Fibroblast of upper back skin (primary cell): ENCODE measurements at regions not wholly inside any gene's neighbourhood (a gene's known extent, or its start where the extent isn't known, plus 50 kb on each side); places are given as distances from the start of the nearest gene placed in this dataset.

Experiments used
- DNase-seq: peaks from one replicate; pipeline ENCODE4 v3.0.0-alpha.2; 2013

DNA sequence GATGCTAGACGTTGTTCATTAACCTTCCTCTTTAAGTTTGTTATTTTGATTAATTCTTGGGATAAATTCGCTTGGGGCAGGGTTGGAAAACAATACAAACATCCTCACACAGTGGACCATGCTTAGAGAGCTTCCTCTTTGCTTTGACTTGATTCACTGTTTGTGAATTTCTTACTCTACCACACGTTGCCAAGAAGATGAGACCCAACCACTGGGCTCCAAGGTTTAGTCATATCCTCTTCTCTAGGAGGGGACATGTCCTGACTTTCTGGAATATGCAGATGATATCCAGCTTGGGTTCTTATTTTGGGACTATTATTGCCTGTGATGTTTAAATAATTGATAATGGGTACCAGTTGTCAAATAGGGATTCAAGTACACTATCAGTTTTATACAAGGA, 428.2 kb downstream of the ATP23 start:
- DNase-seq = no peak

DNA sequence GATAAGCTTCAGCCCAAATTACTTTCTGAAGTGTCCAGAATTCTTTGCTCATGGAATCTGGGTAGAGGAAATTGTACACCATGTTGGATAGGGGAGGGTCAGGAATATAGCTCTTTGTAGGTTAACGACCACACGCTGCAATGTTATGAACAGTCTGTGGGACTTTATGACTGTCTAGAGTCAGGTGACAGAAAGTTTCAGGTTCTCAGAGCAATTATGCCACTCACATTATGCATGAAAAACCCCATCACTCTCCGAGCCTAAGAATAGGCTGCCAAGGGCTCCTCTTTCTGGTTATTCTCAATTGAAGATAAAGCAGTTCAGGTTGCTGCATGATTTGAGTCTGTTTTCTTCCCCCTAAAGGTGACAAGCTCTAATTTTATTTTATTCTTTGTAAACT, 430.9 kb downstream of the ATP23 start:
- no peak for DNase-seq

- peak; percentile 77 for DNase-seq
Measured at GRCh38 chr12:58378028-58378427, 436.7 kb downstream of the ATP23 start.

DNA sequence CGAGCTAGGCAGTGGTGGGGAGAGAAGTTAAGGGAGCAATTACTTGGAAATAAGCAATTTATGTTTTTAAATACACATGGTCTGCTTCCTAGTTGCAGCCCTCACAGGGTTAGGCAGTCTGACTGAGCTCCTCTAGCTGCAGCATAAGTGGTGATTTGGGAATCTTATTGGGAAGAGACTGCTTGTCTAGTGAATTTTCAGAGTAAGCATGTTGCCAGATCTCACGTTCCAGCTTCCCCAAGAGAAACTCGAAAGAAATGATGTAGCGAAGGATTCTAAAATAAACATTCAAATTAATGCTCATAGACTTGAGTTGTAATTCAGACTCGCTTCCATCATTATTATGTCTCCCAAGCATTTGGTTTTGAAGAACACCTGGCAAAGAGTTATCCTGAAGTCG, 440.2 kb downstream of the ATP23 start:
- no peak for DNase-seq

GRCh38 chr12:58384196-58384595, 442.8 kb downstream of the ATP23 start:
- no peak for DNase-seq

DNA sequence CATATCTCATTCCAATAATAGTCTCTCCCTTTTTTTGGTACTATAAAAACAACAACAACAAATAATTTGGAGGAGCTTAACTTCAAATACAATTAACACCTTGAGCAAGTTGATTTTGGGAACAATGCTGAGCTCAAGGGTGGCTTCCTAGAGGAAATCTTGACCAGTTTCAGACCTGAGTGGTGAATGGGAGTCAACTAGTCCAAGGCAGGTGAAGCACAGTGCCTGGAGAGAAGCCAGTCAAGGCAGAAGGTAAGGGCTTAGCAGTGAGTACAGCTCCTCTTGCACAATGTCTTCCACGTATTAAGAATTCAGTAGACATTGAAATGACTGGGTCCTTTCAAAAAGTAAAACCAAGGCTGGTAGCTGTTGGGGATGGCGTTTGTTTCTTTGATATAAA, 444.8 kb downstream of the ATP23 start:
- no peak for DNase-seq

- peak; percentile 59 for DNase-seq
Measured at GRCh38 chr12:58387199-58387598, 445.8 kb downstream of the ATP23 start.

GRCh38 chr12:58388261-58388660, 446.9 kb downstream of the ATP23 start:
- peak; percentile 73 for DNase-seq

DNA sequence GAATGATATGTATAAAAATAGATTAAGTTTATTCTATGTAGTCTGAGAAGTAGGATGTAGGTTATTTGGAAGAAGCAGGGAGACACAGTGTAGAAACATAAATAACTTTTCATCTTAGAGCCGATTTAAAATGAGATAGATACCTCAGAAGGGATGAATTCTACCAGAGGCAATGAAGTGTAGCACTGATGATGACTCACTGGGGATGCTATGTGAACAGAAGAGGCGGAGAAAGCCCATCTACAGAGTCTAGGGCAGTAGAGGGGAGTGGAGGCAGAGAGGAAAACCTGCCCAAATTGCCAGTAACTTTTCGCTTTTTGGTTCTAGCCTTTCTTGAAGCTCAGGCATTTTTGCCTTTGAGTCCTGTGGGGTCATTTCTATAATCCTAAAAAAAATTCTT, 451.8 kb downstream of the ATP23 start:
- DNase-seq = peak; percentile 40

- no peak for DNase-seq
Measured at GRCh38 chr12:58395056-58395455, 453.7 kb downstream of the ATP23 start.

DNA sequence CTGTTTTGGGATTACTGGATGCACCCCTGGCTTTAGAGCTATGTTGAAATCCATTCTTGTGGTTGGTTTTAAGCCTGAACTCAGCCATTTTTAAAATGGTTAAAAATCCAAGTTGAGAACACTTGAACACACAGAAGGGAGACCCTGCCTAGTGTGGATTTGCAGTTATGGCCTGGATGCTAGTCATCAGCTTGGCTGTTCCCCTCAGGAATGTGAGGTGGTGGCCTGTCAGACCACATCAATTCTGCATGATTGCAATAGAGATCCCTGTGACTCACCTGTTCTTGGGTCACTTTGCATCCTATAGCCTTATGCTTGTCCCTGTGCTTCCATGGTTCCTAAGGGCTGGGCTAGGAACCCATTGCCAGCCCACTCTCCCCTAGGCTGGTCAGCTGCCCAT, 454.1 kb downstream of the ATP23 start:
- DNase-seq = peak; percentile 74

DNA sequence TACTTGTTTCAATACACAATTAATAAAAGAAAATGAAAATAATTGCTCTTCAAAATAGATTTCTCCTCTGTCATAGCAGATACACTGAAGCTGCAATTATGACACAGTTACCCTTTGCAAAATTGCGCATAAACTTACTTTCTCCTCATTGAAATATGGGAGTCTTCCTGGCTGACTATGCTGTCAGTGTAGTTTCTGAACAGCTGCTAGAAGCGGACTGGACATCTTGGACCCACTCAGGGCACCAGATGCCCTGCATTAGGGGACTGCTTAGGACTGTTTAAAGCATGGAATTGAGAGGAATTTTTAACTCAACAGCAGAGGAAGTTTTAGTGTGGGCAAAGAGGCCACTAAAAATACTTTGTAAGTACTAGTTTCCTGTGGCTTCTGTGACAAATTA, 454.9 kb downstream of the ATP23 start:
- DNase-seq = no peak

DNA sequence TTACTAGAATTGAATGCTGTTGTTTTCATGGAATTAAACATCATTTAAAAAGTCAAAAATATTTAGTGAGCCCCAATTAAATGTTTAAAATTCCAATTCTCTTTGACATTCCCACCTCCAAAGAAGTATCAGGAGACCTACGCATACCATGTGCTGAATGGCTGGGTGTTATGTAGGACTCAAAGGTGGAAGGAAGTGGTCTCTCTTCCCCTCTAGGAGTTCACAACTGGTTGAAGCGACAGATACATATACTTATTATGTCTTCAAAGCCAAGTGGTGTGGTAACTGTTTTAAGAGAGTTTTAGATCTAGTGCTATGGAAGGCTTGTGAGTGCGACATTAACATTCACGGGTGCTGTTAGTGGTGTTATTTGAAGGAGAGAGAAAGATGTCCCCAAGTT, 464.0 kb downstream of the ATP23 start:
- DNase-seq = no peak

DNA sequence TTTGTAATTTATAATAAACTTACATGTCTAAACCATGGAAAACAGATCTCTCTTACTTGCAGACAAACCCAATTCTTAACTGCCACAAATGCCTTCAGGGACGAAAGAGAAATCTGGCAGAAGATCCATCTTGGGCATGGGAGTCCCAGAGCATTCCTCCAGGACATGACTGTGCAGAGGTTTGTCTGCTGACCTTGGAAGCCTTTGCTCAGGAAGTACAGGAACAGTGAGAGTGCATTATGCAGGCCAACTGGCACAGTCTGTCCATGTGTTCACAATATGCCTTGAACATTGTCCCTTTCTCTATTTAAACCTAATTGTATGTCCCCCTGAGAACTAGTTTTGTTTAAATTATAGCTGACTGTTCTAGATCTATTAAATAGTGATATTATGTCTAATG, 467.1 kb downstream of the ATP23 start:
- DNase-seq = no peak

GRCh38 chr12:58412461-58413060, 471.2 kb downstream of the ATP23 start:
- DNase-seq = no peak

DNA sequence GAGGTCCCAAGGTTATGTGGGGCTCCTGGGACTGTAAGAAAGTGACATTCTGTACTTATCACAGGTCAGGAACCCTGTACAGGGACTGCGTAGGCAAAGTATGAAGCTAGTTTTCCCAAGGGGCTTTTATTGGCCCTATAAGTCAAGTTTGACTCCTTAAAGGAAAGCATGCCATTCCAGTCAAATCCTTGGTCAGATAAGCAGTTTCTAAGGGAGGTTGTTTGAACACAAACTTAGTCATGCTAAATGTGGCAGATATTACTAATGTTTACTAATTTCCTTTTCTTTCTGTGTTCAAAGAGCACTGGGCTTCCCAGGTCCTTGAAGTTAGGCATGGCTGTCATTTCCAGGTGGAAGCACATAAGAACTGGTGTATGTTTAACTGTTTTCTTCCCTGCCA, 472.4 kb downstream of the ATP23 start:
- DNase-seq = peak; percentile 57

DNA sequence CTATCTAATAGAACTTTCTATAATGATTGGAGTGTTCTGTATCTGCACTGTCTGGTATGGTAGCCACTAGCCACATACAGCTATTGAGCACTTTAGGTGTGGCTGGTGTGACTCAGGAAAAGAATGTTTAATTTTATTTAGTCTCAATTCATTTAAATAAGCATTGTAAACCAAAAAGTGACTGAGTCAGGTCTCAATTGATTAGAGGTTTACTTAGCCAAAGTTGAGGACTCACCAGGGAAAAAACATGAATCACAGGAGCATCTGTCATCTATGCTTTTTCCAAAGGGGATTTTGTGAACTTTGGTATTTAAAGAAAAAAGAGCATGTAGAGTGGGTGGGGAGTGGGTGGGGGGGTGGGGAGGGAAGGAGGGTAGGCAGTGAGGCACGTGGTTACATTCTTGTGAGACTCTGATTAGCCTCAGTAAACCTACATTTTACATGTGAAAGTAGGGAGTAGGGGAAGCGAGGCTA, 473.1 kb downstream of the ATP23 start:
- peak; percentile 86 for DNase-seq

DNA sequence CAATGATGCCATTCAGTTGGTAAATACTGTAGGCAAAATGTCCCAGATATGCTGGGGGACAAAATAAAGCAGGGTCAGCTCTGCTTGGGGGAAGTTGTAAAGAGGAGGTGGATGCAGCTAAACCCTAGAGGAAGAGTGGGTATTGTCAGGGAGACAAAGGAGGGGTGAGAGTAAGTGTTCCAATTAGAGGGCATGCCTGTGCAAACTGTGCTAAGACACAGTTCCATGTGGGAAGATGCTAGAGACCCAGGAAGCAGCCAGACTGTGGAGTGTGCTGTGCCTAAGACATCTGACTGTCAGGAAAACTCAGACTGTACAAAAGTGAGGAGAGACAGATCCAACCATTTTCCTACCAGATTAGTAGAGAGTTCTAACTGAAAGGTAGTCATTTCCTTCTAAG, 474.3 kb downstream of the ATP23 start:
- no peak for DNase-seq

DNA sequence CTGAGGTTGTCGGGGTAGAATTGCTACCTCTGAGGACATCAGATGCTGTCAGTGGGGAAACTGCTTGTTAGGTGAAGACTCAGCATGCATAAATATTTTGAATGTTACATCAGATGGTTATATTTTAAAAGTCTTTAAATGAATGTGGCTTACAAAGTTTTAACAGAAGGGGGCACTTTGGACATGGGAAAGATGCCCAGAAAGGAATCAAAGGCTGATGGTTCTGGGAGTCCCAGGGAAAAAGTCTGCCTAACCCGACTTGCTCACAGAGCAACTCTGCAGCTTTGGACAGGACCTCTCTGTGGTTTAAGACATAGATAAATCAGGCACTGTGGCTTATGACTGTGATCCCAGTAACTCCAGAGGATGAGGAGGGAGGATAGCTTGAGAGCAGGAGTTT, 474.9 kb downstream of the ATP23 start:
- peak; percentile 94 for DNase-seq

DNA sequence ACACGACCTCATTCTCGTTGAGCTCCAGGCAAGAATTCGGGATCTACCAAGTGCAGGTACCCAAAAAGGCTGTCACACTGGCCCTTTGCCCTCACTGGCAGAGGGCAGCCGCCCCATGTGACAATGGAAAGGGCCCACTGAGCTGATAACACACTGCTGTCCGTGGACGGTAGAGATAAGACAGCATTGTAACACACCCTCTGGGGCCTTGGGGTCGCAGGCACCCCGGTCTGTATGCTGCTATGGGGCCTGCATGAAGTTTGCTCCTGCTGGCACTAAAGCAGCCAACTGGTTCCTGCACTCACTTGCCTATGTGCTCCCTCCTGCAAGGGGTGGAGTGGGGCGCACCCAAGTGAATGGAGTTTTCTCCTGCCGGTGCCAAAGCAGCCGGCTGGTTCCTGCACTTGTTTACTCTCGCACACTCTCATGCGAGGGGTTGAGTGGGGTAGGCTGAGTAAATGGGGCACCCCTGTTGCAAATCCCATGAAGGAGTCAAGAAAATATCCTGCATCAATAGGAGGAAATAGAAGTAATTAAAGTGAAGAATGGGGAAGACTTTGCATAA, 477.9 kb downstream of the ATP23 start:
- DNase-seq = no peak

GRCh38 chr12:58419905-58420304, 478.5 kb downstream of the ATP23 start:
- DNase-seq = no peak

DNA sequence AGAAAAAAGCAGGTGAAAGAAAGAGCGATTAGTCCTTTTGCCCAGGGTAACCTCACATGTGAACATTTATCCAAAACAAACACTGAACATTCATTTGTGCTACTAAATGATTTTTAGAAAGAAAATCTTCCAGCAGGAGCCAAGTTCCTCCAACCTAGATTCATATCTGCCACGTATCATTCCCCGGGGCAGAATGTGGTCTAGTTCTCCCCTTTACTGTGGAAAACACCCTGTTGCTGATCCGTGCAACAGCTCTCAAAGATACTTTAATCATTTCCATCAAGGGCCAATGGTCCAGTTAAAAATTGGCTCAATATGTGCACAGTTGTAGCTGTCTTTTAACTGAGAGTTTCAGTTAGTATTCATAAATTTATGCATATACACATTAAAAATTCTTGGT, 479.1 kb downstream of the ATP23 start:
- DNase-seq = peak; percentile 79

- DNase-seq = no peak
Measured at GRCh38 chr12:58421990-58422389, 480.6 kb downstream of the ATP23 start.

DNA sequence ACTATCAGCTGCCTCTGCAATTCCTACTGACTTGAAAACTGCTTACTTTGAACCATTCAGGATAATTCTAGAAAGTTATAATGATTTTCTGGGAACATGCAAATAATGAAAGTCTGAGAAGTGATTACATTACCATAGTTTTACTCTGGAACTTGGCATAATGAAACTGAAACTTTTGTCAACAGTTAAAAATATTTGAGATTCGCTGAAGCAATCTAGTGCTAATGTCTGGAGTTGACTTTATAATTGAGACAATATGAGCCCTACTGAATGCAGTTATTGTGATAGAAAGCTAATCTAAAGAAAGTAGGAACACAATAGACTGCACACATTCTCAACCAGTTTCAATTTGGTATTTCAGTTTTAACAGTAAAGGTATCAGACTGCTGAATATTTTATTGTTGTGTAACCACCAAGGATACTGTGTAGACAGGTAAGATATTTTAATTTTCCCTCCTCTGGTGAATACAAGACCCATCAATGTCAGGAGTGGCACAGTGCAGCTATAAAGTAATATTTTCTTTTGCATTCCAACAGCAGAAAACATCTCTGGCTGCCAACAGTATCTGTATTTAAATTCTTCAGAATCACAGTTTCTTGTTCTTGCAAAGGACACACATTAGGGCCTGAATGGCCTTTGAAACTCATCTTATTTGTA, 483.5 kb downstream of the ATP23 start:
- peak; percentile 34 for DNase-seq
